Transverse colon (tissue), 4 donors: ENCODE measurements at regions not wholly inside any gene's neighbourhood (a gene's known extent, or its start where the extent isn't known, plus 50 kb on each side); places are given as distances from the start of the nearest gene placed in this dataset.

Source experiments
- DNase-seq: peaks from one replicate; pipeline ENCODE4 v3.0.0-alpha.2; 2019
- H3K27ac ChIP-seq, 4 donors: fragments of 200-600 bp; sonication (generic); 2 replicates each; pipeline ENCODE4 v1.5.1; 2016 to 2018; ENCODE audit warnings: inconsistent platforms in 4 of 4
- H3K27me3 ChIP-seq: fragments of 200-600 bp; sonication (generic); 2 replicates; pipeline ENCODE4 v1.5.1; 2017; ENCODE audit warnings: inconsistent platforms
- H3K36me3 ChIP-seq, 4 donors: fragments of 200-600 bp; sonication (generic); 2 replicates each; pipeline ENCODE4 v1.5.1; 2017 to 2019; ENCODE audit warnings: inconsistent platforms in 4 of 4
- H3K4me1 ChIP-seq, 4 donors: fragments of 200-600 bp; sonication (generic); 2 replicates each; pipeline ENCODE4 v1.5.1; 2017 to 2020; ENCODE audit warnings: inconsistent platforms in 4 of 4
- H3K4me3 ChIP-seq, 4 donors: fragments of 200-600 bp; sonication (generic); 1 replicate in 1 of 4; 2 replicates in 3 of 4; pipeline versions ENCODE4 v1.5.1 to v1.6.1; 2017 to 2019; ENCODE audit warnings: inconsistent platforms in 4 of 4
- H3K9me3 ChIP-seq, 2 donors: fragments of 200-600 bp; sonication (generic); 2 replicates each; pipeline ENCODE4 v1.5.1; 2017 to 2019; ENCODE audit warnings: inconsistent platforms in 2 of 2
- EP300 ChIP-seq: sonication (generic); formaldehyde crosslinking; IDR thresholded peaks from one replicate; pipeline ENCODE4 v1.6.1; 2017; ENCODE audit warnings: antibody characterized with exemption, low read depth
- POLR2A ChIP-seq: fragments of 450-650 bp; IDR thresholded peaks from one replicate; pipeline ENCODE4 v1.6.1; 2016; ENCODE audit warnings: antibody characterized with exemption, mild to moderate bottlenecking, moderate library complexity
- POLR2AphosphoS5 ChIP-seq, 3 donors: sonication (generic); formaldehyde crosslinking; IDR thresholded peaks; one replicate each; pipeline ENCODE4 v1.6.1; 2016; ENCODE audit warnings: antibody characterized with exemption in 3 of 3
- WGBS, 2 donors: methylation state at CpG; one replicate each; pipeline ENCODE4 v1.1.5; 2018; ENCODE audit warnings: low coverage in 1 of 2; 5-methylcytosine and 5-hydroxymethylcytosine counted together
- in situ Hi-C, 4 donors: fragments of 200-750 bp; cut with MboI; loops; one replicate each; pipeline versions ENCODE4 v1.15.0 to v1.15.1; 2017; ENCODE audit warnings: low sequenced_read_pairs in 3 of 4, low pct_ligation_motif_present in 1 of 4, low pct_unique_long_range_greater_than_20kb in 1 of 4
- intact Hi-C: fragments of 100-400 bp; cut with DNase I; formaldehyde crosslinking; loops from one replicate; pipeline ENCODE4 v1.15.1; 2023; ENCODE audit warnings: low total_unique reads
- TF ChIP-seq, protein P1 (sequence below), 5 experiments: fragments of 200-600 bp in 3 of 5; fragments of 450-650 bp in 2 of 5; sonication (generic) in 3 of 5; IDR thresholded peaks; 1 replicate in 2 of 5; 2 replicates in 3 of 5; pipeline ENCODE4 v1.5.1; 2016 to 2017; ENCODE audit warnings: antibody characterized with exemption in 5 of 5, inconsistent platforms in 3 of 5, mild to moderate bottlenecking in 2 of 5, moderate library complexity in 1 of 5

DNA sequence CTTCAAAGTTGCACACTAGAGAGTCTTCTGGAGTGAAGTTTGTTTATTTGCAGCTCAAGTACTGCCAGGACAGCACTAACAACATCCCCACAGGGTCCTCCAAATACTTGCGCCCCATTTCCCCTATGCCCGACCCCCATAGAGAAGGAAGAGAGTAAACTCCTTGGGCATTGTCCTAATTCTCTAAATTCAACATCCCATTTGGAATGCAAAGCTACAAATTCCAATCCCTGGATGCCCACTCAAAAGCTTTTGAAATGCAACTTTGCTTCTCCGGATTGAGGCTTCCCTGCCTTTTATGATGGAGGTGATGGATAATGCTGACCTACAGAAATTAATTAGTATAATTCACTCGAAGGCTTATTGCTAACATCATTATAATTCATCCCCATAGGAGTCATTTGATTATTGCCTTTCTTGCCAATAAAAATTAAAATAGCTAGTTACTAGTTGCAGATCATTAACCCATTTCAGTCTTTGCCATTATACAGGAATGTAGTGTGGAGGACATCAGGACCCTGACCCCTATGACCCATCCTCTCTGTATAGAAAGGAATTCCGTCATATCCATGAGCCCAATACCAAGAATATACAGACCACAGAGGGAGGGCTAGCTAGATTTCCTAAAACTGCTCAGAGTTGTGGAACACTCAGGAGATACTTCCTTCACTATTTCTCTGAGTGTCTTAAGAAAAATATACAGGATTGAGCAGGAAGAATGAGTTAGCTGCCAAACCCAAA is 277.6 kb downstream of the ZNF608 start:
- Histone ChIP-seq H3K27ac (no peak overlapping the region), H3K9me3 (no peaks in the 10 kb centered on the region), H3K4me3 (no peak overlapping the region), H3K4me1 (no peaks in the 10 kb centered on the region), H3K27me3 (no peaks in the 10 kb centered on the region), H3K36me3 (no peaks in the 10 kb centered on the region)
- WGBS, 2 donors: 20 to 93% methylated on average over 1 to 5 of the region's 5 CpGs
- no peak for TF ChIP-seq EP300
- no peak for TF ChIP-seq POLR2A
- no peak for TF ChIP-seq POLR2AphosphoS5 (IDR thresholded peaks at IDR 0.05)
- TF ChIP-seq, protein P1, sequence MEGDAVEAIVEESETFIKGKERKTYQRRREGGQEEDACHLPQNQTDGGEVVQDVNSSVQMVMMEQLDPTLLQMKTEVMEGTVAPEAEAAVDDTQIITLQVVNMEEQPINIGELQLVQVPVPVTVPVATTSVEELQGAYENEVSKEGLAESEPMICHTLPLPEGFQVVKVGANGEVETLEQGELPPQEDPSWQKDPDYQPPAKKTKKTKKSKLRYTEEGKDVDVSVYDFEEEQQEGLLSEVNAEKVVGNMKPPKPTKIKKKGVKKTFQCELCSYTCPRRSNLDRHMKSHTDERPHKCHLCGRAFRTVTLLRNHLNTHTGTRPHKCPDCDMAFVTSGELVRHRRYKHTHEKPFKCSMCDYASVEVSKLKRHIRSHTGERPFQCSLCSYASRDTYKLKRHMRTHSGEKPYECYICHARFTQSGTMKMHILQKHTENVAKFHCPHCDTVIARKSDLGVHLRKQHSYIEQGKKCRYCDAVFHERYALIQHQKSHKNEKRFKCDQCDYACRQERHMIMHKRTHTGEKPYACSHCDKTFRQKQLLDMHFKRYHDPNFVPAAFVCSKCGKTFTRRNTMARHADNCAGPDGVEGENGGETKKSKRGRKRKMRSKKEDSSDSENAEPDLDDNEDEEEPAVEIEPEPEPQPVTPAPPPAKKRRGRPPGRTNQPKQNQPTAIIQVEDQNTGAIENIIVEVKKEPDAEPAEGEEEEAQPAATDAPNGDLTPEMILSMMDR (IDR thresholded peaks at IDR 0.05): no peak
- DNase-seq: no peak
- in situ Hi-C loops (no loop called here), intact Hi-C loops (no loop called here)

DNA sequence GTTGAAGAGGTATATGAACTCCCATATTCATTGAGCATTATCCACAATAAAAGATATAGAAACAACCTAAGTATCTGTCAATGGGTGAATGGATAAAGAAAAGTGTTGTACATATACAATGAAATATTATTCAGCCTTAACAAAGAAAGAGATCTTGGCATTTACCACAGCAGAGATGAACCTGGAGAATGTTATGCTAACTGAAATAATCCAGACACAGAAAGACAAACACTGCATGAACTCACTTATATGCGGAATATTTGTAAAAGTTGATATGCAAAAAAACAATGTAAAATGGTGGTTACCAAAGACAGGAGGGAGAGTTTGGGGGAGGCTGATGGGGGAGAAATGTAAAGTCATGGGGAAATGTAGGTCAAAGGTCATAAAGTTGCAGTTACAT is 278.7 kb downstream of the ZNF608 start:
- no peak overlapping the region for H3K4me3 ChIP-seq
- intact Hi-C loops (no loop called here), in situ Hi-C loops (no loop called here)
- no peak overlapping the region for H3K27ac ChIP-seq
- 75 to 85% methylated on average over 1 of the region's 1 CpG for WGBS, 2 donors
- H3K9me3 ChIP-seq: no peaks in the 10 kb centered on the region
- no peak for DNase-seq
- H3K4me1 ChIP-seq: no peaks in the 10 kb centered on the region
- no peaks in the 10 kb centered on the region for H3K27me3 ChIP-seq
- H3K36me3 ChIP-seq: no peaks in the 10 kb centered on the region
- no peak for TF ChIP-seq POLR2A
- TF ChIP-seq EP300: no peak
- TF ChIP-seq, protein P1 (IDR thresholded peaks at IDR 0.05): no peak
- TF ChIP-seq POLR2AphosphoS5 (IDR thresholded peaks at IDR 0.05): no peak

DNA sequence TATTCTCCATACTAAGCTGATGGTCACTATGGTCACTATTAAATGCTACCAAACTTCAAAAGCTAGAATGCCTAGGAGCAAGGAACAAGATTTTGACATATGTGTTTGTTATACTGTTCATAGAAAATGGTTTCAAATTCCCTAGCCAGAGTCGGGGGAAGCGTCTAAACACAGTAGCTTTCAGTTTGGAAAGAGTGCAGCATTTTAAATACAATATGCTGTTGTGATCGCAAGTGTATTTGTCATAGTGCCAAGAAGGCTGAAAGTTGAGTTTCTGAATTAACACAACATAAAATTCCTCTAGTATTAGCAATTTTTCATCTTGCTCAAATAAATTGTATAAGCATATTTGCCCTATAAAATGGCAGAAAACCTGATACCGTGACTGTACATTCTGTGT is 280.4 kb downstream of the ZNF608 start:
- Histone ChIP-seq H3K27me3 (no peaks in the 10 kb centered on the region), H3K27ac (no peak overlapping the region), H3K36me3 (no peaks in the 10 kb centered on the region), H3K4me1 (no peaks in the 10 kb centered on the region), H3K9me3 (no peaks in the 10 kb centered on the region), H3K4me3 (no peak overlapping the region)
- no peak for TF ChIP-seq EP300
- no peak for TF ChIP-seq POLR2A
- TF ChIP-seq, protein P1 (IDR thresholded peaks at IDR 0.05): no peak
- no peak for TF ChIP-seq POLR2AphosphoS5 (IDR thresholded peaks at IDR 0.05)
- in situ Hi-C loops: no loop called here
- 84 to 85% methylated on average over 4 of the region's 4 CpGs for WGBS, 2 donors
- DNase-seq: no peak
- intact Hi-C loops: no loop called here

DNA sequence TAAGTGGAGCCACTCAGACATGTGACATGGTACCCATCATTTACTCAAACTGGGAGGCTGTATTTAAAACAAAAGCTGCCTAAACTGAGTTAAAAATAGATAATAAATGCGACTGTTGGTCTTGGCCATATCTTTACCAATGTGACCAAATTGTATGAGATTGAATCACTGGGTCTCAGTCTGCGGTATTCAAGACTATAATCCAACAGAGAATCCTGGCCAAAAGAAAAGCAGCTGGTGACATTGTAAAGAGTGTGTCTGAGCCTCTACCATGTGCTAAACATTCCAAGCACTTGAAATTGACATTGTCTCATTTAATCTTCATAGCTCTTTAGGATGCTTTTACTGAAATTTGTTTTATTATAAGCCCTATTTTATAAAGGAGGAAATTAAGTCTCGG is 282.6 kb downstream of the ZNF608 start:
- Histone ChIP-seq H3K27ac (no peak overlapping the region), H3K4me1 (no peaks in the 10 kb centered on the region), H3K36me3 (no peaks in the 10 kb centered on the region), H3K4me3 (no peak overlapping the region), H3K27me3 (no peaks in the 10 kb centered on the region), H3K9me3 (peaks cover 0 to 4% of the 10 kb centered on the region in 2 donors)
- in situ Hi-C loops: no loop called here
- TF ChIP-seq POLR2AphosphoS5 (IDR thresholded peaks at IDR 0.05) (no peak), POLR2A (no peak), EP300 (no peak)
- TF ChIP-seq, protein P1 (IDR thresholded peaks at IDR 0.05): no peak
- 82 to 85% methylated on average over 3 of the region's 3 CpGs for WGBS, 2 donors
- no peak for DNase-seq
- intact Hi-C loops: no loop called here
